HepG2 (cell line): ENCODE measurements at regions not wholly inside any gene's neighbourhood (a gene's known extent, or its start where the extent isn't known, plus 50 kb on each side); places are given as distances from the start of the nearest gene placed in this dataset.

Experiments used
- ATAC-seq: fragments of 200-7000 bp; cut with Tn5 transposase; 3 replicates; pipeline ENCODE4 v1.9.1; 2020; ENCODE audit warnings: mild to moderate bottlenecking, moderate library complexity
- BruUV-seq: library from RNA; stranded (reverse); fragments of 400-500 nt; replicated peaks from 2 replicates; lab custom pipeline; 2021; lab: Mats Ljungman, UMichigan
- CTCF ChIA-PET: fragments of 300-600 bp; formaldehyde crosslinking; extraction: SDS; loops from one replicate; lab custom pipeline; 2021; ENCODE audit warnings: low total read pairs, inconsistent platforms, low intra/inter-chr PET ratio; lab: Yijun Ruan, JAX
- POLR2A ChIA-PET: fragments of 350-600 bp; sonication (Branson Sonifier 250); formaldehyde crosslinking; loops from one replicate; lab custom pipeline; 2020; ENCODE audit warnings: antibody characterized with exemption, inconsistent platforms; lab: Yijun Ruan, JAX
- DNase-seq: peaks from one replicate; pipeline ENCODE4 v3.0.0-alpha.2; 2015; ENCODE audit warnings: low spot score
- FAIRE-seq: peaks from 3 replicates; lab custom pipeline; 2011; peaks lifted over from hg19 to GRCh38; lab: Jason Lieb, UNC
- H2AFZ ChIP-seq: one replicate; pipeline ENCODE4 v1.6.1; 2011; ENCODE audit warnings: low read length, inconsistent platforms
- H3K27ac ChIP-seq: fragments of 300-600 bp; 3 replicates; pipeline ENCODE4 v1.8.0; 2011; ENCODE audit warnings: mixed run types, mild to moderate bottlenecking, mixed read lengths, low read length, inconsistent platforms; ENCODE audit not compliant: insufficient read depth; ENCODE audit errors: extremely low read length
- H3K27me3 ChIP-seq, 2 experiments: fragments of 200-600 bp in 1 of 2; 2 replicates in 1 of 2; 3 replicates in 1 of 2; pipeline versions ENCODE4 v1.6.0 to v1.8.0; 2011; ENCODE audit warnings: low read length in 2 of 2, mild to moderate bottlenecking in 2 of 2, moderate library complexity in 2 of 2, inconsistent platforms in 1 of 2; ENCODE audit not compliant: insufficient read depth in 2 of 2, control insufficient read depth in 1 of 2
- H3K36me3 ChIP-seq, 2 experiments: fragments of 200-600 bp in 1 of 2; replicated peaks in 1 of 2; 2 replicates in 1 of 2; 3 replicates in 1 of 2; pipeline versions ENCODE4 v1.5.1 to v1.8.0; 2011; ENCODE audit warnings: low read length in 2 of 2, inconsistent platforms in 1 of 2; ENCODE audit not compliant: insufficient read depth in 2 of 2, control insufficient read depth in 1 of 2
- H3K4me1 ChIP-seq: 2 replicates; pipeline ENCODE4 v1.5.1; 2012; ENCODE audit warnings: low read length, inconsistent platforms; ENCODE audit not compliant: insufficient read depth
- H3K4me2 ChIP-seq: 2 replicates; pipeline ENCODE4 v1.6.0; 2011; ENCODE audit warnings: low read depth, low read length, inconsistent platforms
- H3K4me3 ChIP-seq, 3 experiments: fragments of 200-600 bp in 1 of 3; sonication (generic), shearing (Covaris generic) in 1 of 3; replicated peaks in 1 of 3; 2 replicates each; pipeline ENCODE4 v1.5.1; 2011 to 2016; ENCODE audit warnings: low read length in 3 of 3, inconsistent platforms in 2 of 3, low read depth in 2 of 3, mild to moderate bottlenecking in 2 of 3, control low read depth in 1 of 3, mixed read lengths in 1 of 3; ENCODE audit not compliant: insufficient read depth in 1 of 3
- H3K79me2 ChIP-seq: one replicate; pipeline ENCODE4 v1.6.1; 2011; ENCODE audit warnings: low read length, inconsistent platforms; ENCODE audit not compliant: insufficient read depth
- H3K9ac ChIP-seq: 2 replicates; pipeline ENCODE4 v1.6.0; 2011; ENCODE audit warnings: mild to moderate bottlenecking, low read depth, low read length, inconsistent platforms; ENCODE audit not compliant: insufficient read depth
- H3K9me3 ChIP-seq: 2 replicates; pipeline ENCODE4 v1.5.1; 2012; ENCODE audit warnings: mild to moderate bottlenecking, low read length
- H4K20me1 ChIP-seq: 2 replicates; pipeline ENCODE4 v1.6.0; 2011; ENCODE audit warnings: inconsistent platforms, mild to moderate bottlenecking, low read length, moderate library complexity; ENCODE audit not compliant: insufficient read depth
- ADNP ChIP-seq: sonication (generic); formaldehyde crosslinking; IDR thresholded peaks from 2 replicates; pipeline ENCODE4 v1.4.0; 2020; ENCODE audit warnings: missing genetic modification reagents
- ARHGAP35 ChIP-seq: sonication (generic); formaldehyde crosslinking; IDR thresholded peaks from 2 replicates; pipeline ENCODE4 v1.9.0; 2022; ENCODE audit warnings: mild to moderate bottlenecking, inconsistent platforms, moderate library complexity, missing genetic modification reagents, borderline replicate concordance
- CEBPZ ChIP-seq: IDR thresholded peaks from 2 replicates; pipeline ENCODE4 v1.6.1; 2012; ENCODE audit warnings: low read length, improper control_type of control experiment
- FOXC1 ChIP-seq: sonication (generic); formaldehyde crosslinking; IDR thresholded peaks from 2 replicates; pipeline ENCODE4 v1.8.0; 2022; ENCODE audit warnings: mild to moderate bottlenecking, missing genetic modification reagents, borderline replicate concordance
- GPN1 ChIP-seq: sonication (generic); formaldehyde crosslinking; IDR thresholded peaks from 2 replicates; pipeline ENCODE4 v1.5.1; 2020; ENCODE audit warnings: missing genetic modification reagents, borderline replicate concordance
- HOXA5 ChIP-seq: sonication (generic); formaldehyde crosslinking; IDR thresholded peaks from 2 replicates; pipeline ENCODE4 v1.4.0; 2020; ENCODE audit warnings: missing genetic modification reagents
- NFIB ChIP-seq: sonication (generic); formaldehyde crosslinking; IDR thresholded peaks from 2 replicates; pipeline ENCODE4 v1.9.0; 2021; ENCODE audit warnings: missing genetic modification reagents, mild to moderate bottlenecking, borderline replicate concordance
- NONO ChIP-seq, 2 experiments: fragments of 450-650 bp in 1 of 2; sonication (generic) in 1 of 2; formaldehyde crosslinking in 1 of 2; IDR thresholded peaks in 1 of 2; conservative IDR thresholded peaks in 1 of 2; 2 replicates each; pipeline versions ENCODE4 v1.6.1 to v1.8.0; 2017 to 2022; ENCODE audit warnings: mild to moderate bottlenecking in 1 of 2, missing genetic modification reagents in 1 of 2, moderate library complexity in 1 of 2
- NRL ChIP-seq: sonication (generic); formaldehyde crosslinking; IDR thresholded peaks from 2 replicates; pipeline ENCODE4 v1.5.0; 2020; ENCODE audit warnings: missing genetic modification reagents, mild to moderate bottlenecking, moderate library complexity, borderline replicate concordance
- RXRA ChIP-seq: sonication (generic); formaldehyde crosslinking; IDR thresholded peaks from 2 replicates; pipeline ENCODE4 v1.5.1; 2020; ENCODE audit warnings: missing genetic modification reagents
- SSRP1 ChIP-seq: IDR thresholded peaks from 2 replicates; pipeline ENCODE4 v1.6.1; 2016; ENCODE audit warnings: control low read depth
- THAP9 ChIP-seq: sonication (generic); formaldehyde crosslinking; IDR thresholded peaks from 2 replicates; pipeline ENCODE4; 2020; ENCODE audit warnings: missing genetic modification reagents, mild to moderate bottlenecking, borderline replicate concordance
- TRAFD1 ChIP-seq: sonication (generic); formaldehyde crosslinking; IDR thresholded peaks from 2 replicates; pipeline ENCODE4 v1.5.1; 2020; ENCODE audit warnings: missing genetic modification reagents, mild to moderate bottlenecking, borderline replicate concordance
- ZBTB20 ChIP-seq: sonication (generic); formaldehyde crosslinking; IDR thresholded peaks from 2 replicates; pipeline ENCODE4 v1.8.1; 2023; ENCODE audit warnings: missing genetic modification reagents, low read depth, mild to moderate bottlenecking, borderline replicate concordance
- ZNF33B ChIP-seq: sonication (generic); formaldehyde crosslinking; IDR thresholded peaks from 2 replicates; pipeline ENCODE4 v1.5.1; 2020; ENCODE audit warnings: mild to moderate bottlenecking, missing genetic modification reagents
- ZNF749 ChIP-seq: sonication (generic); formaldehyde crosslinking; IDR thresholded peaks from 2 replicates; pipeline ENCODE4 v1.8.0; 2022; ENCODE audit warnings: mild to moderate bottlenecking, missing genetic modification reagents, moderate library complexity, borderline replicate concordance
- WGBS: methylation state at CpG from one replicate; pipeline ENCODE4 v1.1.6; 2017; ENCODE audit warnings: low lambda C conversion rate; 5-methylcytosine and 5-hydroxymethylcytosine counted together
- in situ Hi-C: cut with HindIII; loops from 2 replicates; pipeline ENCODE4 v1.10.0; 2017; ENCODE audit warnings: low pct_unique_long_range_greater_than_20kb; ENCODE audit not compliant: extremely low pct_ligation_motif_present
- intact Hi-C: fragments of 100-400 bp; cut with micrococcal nuclease; formaldehyde crosslinking; loops from one replicate; pipeline ENCODE4 v1.10.0; 2022; ENCODE audit not compliant: unreplicated experiment

GRCh38 chr20:21614980-21615379, 90.5 kb upstream of the PAX1 start (continued):
- TF ChIP-seq NRL (CRISPR knock-in tag) (no peak), ZBTB20 (CRISPR knock-in tag) (no peak), ZNF749 (CRISPR knock-in tag) (no peak)

GRCh38 chr20:21613512-21613911, 92.0 kb upstream of the PAX1 start:
- Histone ChIP-seq H3K79me2 (no peaks in the 10 kb centered on the region), H3K4me1 (no peaks in the 10 kb centered on the region), H4K20me1 (no peaks in the 10 kb centered on the region), H3K27me3 (peaks cover 2 to 8% of the 10 kb centered on the region in 2 experiments; a peak in 4 of 5 replicates), H2AFZ (no peak overlapping the region), H3K4me2 (no peak overlapping the region), H3K4me3 (no peak overlapping the region), H3K9me3 (no peaks in the 10 kb centered on the region), H3K36me3 (no peaks in the 10 kb centered on the region), H3K27ac (no peak overlapping the region), H3K9ac (no peak overlapping the region)
- DNase-seq (peak; percentile 46), FAIRE-seq (no peak), ATAC-seq (peak; percentile 51; the same call in 2 of the 3 replicates)
- in situ Hi-C loops, result loop anchor here (10.0 kb wide), 1 partner anchor 779 kb away; no protein-coding TSS in a partner anchor
- intact Hi-C loops, result no loop called here
- no TSS peak for BruUV-seq
- ChIA-PET CTCF (no interaction called here), POLR2A (no interaction called here)
- WGBS, result 4% methylated on average over 6 of the region's 6 CpGs
- no peak for TF ChIP-seq TRAFD1 (CRISPR knock-in tag)
- no peak for TF ChIP-seq RXRA (CRISPR knock-in tag)
- TF ChIP-seq CEBPZ, result no peak
- TF ChIP-seq NFIB, result no peak
- no peak for TF ChIP-seq ARHGAP35 (CRISPR knock-in tag)
- TF ChIP-seq FOXC1 (CRISPR knock-in tag), result no peak
- TF ChIP-seq THAP9 (CRISPR knock-in tag), result no peak
- TF ChIP-seq SSRP1 (CRISPR knock-in tag), result no peak
- no peak for TF ChIP-seq HOXA5 (CRISPR knock-in tag)
- TF ChIP-seq NONO (IDR thresholded peaks at IDR 0.05), result no peak
- TF ChIP-seq NONO (CRISPR knock-in tag; conservative IDR thresholded peaks at IDR 0.05), result no peak
- TF ChIP-seq ADNP (CRISPR knock-in tag), result no peak
- no peak for TF ChIP-seq ZNF33B (CRISPR knock-in tag)
- no peak for TF ChIP-seq GPN1
